ENCODE measurements at regions not wholly inside any gene's neighbourhood (a gene's known extent, or its start where the extent isn't known, plus 50 kb on each side); places are given as distances from the start of the nearest gene placed in this dataset.

DNA sequence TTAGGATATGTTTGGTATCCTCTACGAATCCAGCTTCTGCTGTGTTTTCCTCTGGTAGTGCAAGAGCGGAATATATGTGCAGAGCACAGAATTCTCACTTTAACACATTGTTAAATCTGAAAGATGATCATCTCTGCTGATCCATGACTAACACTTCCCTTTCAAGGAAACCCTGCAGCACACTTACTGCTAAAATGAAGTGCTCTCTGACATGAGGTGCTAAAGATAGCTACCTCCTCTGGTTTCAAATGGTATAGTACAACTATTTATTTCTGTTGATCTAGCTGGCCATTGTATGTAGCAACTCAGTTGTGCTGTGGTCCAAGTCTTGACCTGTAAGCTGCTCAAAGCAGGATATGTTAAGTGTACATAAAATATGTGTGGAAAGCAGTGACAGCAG is 162.4 kb upstream of the FMR1 start:
- TF ChIP-seq, protein P1, sequence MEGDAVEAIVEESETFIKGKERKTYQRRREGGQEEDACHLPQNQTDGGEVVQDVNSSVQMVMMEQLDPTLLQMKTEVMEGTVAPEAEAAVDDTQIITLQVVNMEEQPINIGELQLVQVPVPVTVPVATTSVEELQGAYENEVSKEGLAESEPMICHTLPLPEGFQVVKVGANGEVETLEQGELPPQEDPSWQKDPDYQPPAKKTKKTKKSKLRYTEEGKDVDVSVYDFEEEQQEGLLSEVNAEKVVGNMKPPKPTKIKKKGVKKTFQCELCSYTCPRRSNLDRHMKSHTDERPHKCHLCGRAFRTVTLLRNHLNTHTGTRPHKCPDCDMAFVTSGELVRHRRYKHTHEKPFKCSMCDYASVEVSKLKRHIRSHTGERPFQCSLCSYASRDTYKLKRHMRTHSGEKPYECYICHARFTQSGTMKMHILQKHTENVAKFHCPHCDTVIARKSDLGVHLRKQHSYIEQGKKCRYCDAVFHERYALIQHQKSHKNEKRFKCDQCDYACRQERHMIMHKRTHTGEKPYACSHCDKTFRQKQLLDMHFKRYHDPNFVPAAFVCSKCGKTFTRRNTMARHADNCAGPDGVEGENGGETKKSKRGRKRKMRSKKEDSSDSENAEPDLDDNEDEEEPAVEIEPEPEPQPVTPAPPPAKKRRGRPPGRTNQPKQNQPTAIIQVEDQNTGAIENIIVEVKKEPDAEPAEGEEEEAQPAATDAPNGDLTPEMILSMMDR (IDR thresholded peaks at IDR 0.05; ENCODE audit: low read depth, low read length) = no peak
- in situ Hi-C loops (cut with HindIII; ENCODE audit: low sequenced_read_pairs) = no loop called here
- no peak overlapping the region for H3K4me3 ChIP-seq (ENCODE audit: low read depth, low read length)
- no peak for DNase-seq (ENCODE audit: low read depth, low spot score)

DNA sequence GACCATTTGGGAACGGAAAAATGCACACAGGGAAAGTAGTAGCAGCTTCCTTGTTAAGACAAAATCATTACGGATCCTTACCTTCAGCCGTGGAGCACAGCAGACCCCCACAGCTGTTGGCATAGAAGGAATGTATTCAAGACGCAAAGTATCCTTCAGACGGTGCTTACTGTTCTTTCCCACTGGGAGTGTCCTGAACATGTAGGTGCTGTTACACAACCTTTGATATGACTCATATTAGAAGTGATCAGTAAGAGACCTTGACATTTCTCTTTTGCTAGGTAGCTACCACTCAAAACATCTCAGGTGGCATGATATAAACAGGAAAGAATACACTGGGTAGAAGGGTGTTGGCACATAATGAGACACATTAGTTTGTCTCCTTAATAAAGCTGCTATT is 154.0 kb upstream of the FMR1 start:
- TF ChIP-seq, protein P1 (IDR thresholded peaks at IDR 0.05; ENCODE audit: low read depth, low read length) = no peak
- H3K4me3 ChIP-seq (ENCODE audit: low read depth, low read length) = no peak overlapping the region
- no peak for DNase-seq (ENCODE audit: low read depth, low spot score)
- in situ Hi-C loops (cut with HindIII; ENCODE audit: low sequenced_read_pairs) = no loop called here

DNA sequence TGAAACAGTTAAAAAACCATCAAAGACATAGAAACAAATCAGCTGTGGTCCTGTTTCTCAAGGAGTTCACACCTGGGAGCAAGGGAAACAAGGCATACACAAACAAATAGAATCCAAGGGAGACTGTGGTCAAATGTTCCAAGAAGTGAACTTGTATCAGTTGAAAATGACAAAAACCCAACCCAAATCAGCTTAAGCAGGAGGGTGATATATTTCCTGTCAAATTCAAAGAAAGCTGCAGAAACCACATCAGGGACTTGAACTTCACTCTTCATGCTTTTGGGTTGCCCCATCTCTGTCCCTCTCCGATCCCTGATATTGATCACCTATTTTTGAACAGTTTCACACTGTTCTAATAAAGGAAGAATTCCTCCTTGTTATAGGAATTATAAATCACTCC is 148.6 kb upstream of the FMR1 start:
- DNase-seq (ENCODE audit: low read depth, low spot score) = no peak
- TF ChIP-seq, protein P1 (IDR thresholded peaks at IDR 0.05; ENCODE audit: low read depth, low read length) = no peak
- no peak overlapping the region for H3K4me3 ChIP-seq (ENCODE audit: low read depth, low read length)
- in situ Hi-C loops (cut with HindIII; ENCODE audit: low sequenced_read_pairs) = no loop called here

DNA sequence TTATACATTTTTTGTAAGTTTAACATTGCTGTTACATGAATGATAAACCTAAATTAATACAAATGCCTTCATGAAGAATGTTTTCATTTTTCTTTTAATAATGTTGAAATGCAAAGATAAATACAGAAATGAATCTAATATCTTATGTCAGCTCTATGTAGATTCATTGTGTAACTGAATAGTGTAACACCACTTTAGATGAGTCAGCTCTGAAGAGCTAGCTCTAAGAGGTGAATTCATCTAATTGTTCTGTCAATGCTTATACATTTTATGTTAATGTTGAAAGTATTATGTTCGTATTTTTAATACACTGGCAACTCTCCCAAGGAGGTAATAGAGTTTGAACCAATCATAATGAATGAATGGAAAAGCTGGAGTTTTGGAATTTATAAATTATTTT is 146.9 kb upstream of the FMR1 start:
- in situ Hi-C loops (cut with HindIII; ENCODE audit: low sequenced_read_pairs) = no loop called here

DNA sequence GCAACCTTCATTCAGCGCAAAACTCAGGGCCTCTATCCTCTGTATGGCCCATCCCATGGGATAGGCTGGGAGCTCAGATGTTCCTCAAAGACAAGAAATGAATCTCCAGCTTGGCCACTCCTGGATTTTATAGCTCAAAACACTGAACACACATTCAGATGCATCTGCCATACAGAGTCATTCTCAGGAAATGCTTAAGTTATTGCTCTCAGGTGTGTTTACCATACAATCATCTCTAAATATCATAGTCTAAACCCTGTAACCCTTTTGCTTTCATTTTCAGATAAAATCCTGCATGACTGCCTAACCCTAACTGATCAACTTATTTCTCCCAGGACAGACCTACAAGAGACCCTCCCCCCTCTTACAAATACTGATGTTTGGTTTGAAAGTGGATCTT is 140.9 kb upstream of the FMR1 start:
- no peak for DNase-seq (ENCODE audit: low read depth, low spot score)
- H3K4me3 ChIP-seq (ENCODE audit: low read depth, low read length) = no peak overlapping the region
- TF ChIP-seq, protein P1 (IDR thresholded peaks at IDR 0.05; ENCODE audit: low read depth, low read length) = no peak
- in situ Hi-C loops (cut with HindIII; ENCODE audit: low sequenced_read_pairs) = no loop called here

More for the DNA sequence above, 146.9 kb upstream of the FMR1 start:
- TF ChIP-seq, protein P1 (IDR thresholded peaks at IDR 0.05; ENCODE audit: low read depth, low read length) = no peak
- DNase-seq (ENCODE audit: low read depth, low spot score) = no peak
- no peak overlapping the region for H3K4me3 ChIP-seq (ENCODE audit: low read depth, low read length)

DNA sequence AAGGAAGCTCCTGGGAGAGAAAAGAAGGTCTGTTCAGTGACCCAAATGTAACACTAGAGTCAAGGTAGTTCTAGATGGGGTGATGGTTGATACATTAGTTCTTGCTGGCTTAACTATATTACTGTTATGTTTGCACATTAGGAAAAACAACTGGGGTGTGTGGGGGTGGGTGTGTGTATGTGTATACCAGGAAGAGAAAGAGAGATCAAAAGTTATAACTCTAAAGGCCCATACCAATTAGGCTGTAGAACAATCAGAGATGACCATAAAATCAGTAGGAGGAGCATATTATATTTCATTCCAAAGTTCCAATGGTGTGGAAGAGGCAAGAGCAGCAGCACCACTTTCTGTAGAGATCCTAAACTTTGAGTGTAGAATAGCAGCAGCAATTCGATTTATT is 134.7 kb upstream of the FMR1 start:
- in situ Hi-C loops (cut with HindIII; ENCODE audit: low sequenced_read_pairs) = no loop called here
- H3K4me3 ChIP-seq (ENCODE audit: low read depth, low read length) = no peak overlapping the region
- TF ChIP-seq, protein P1 (IDR thresholded peaks at IDR 0.05; ENCODE audit: low read depth, low read length) = no peak
- no peak for DNase-seq (ENCODE audit: low read depth, low spot score)

DNA sequence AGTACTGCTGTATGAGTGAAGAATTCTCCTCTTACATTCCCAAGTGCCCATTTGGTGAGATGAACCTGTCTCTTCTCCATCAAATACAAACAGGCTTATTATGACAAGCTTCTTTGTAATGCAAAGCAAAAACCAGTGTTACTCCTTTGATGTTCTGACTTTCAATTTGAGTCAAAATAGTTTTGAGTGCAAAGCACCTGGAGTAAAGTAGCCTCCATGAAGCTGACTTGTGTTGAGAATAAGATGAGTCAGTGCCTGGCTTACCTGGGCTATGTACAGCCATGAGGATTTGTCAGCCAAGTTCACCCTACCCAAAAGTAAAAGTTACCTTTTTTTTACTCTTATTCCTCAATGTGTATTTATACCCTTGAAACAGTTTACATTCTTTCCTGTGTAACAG is 132.5 kb upstream of the FMR1 start:
- DNase-seq (ENCODE audit: low read depth, low spot score) = no peak
- in situ Hi-C loops (cut with HindIII; ENCODE audit: low sequenced_read_pairs) = no loop called here
- TF ChIP-seq, protein P1 (IDR thresholded peaks at IDR 0.05; ENCODE audit: low read depth, low read length) = no peak
- no peak overlapping the region for H3K4me3 ChIP-seq (ENCODE audit: low read depth, low read length)
